GM12878 (cell line): ENCODE measurements at regions not wholly inside any gene's neighbourhood (a gene's known extent, or its start where the extent isn't known, plus 50 kb on each side); places are given as distances from the start of the nearest gene placed in this dataset.

Experiments
- ATAC-seq: fragments of 200-7000 bp; cut with Tn5 transposase; 3 replicates; pipeline ENCODE4 v1.9.1; 2020; ENCODE audit warnings: mild to moderate bottlenecking, moderate library complexity
- BruUV-seq: library from RNA; stranded (reverse); fragments of 400-500 nt; replicated peaks from 2 replicates; lab custom pipeline; 2021; lab: Mats Ljungman, UMichigan
- CTCF ChIA-PET: fragments of 300-600 bp; sonication (Branson Sonifier 250); formaldehyde crosslinking; extraction: SDS; loops from one replicate; lab custom pipeline; 2021; ENCODE audit warnings: inconsistent platforms; lab: Yijun Ruan, JAX
- POLR2A ChIA-PET: fragments of 350-600 bp; formaldehyde crosslinking; extraction: SDS; loops from one replicate; lab custom pipeline; 2021; ENCODE audit warnings: inconsistent platforms; lab: Charles Lee
- RAD21 ChIA-PET: fragments of 300-600 bp; sonication (Branson Sonifier 250); formaldehyde crosslinking; loops from one replicate; lab custom pipeline; 2023; ENCODE audit warnings: antibody characterized with exemption; ENCODE audit not compliant: unreplicated experiment; lab: Charles Lee
- SMC1A ChIA-PET: fragments of 300-600 bp; sonication (Branson Sonifier 250); formaldehyde crosslinking; loops from one replicate; lab custom pipeline; 2023; ENCODE audit not compliant: unreplicated experiment, uncharacterized antibody; lab: Charles Lee
- DNase-seq: peaks from one replicate; pipeline ENCODE4 v3.0.0-alpha.2; 2011; ENCODE audit warnings: low read depth, low spot score
- FAIRE-seq: peaks from 3 replicates; lab custom pipeline; 2011; peaks lifted over from hg19 to GRCh38; lab: Jason Lieb, UNC
- H2AFZ ChIP-seq: 2 replicates; pipeline ENCODE4 v1.6.0; 2011; ENCODE audit warnings: low read depth, low read length, control low read depth; ENCODE audit not compliant: control insufficient read depth
- H3K27ac ChIP-seq: 2 replicates; pipeline ENCODE4 v1.5.1; 2011; ENCODE audit warnings: control low read depth; ENCODE audit not compliant: control insufficient read depth, insufficient read depth
- H3K27me3 ChIP-seq, 2 experiments: replicated peaks in 1 of 2; 2 replicates each; pipeline versions ENCODE4 v1.6.0 to v1.6.1; 2011; ENCODE audit warnings: low read length in 1 of 2; ENCODE audit not compliant: control insufficient read depth in 2 of 2, insufficient read depth in 2 of 2
- H3K36me3 ChIP-seq, 2 experiments: 2 replicates each; pipeline ENCODE4 v1.5.1; 2011; ENCODE audit warnings: low read length in 1 of 2; ENCODE audit not compliant: control insufficient read depth in 2 of 2, insufficient read depth in 2 of 2
- H3K4me1 ChIP-seq: 2 replicates; pipeline ENCODE4 v1.6.1; 2011; ENCODE audit warnings: mild to moderate bottlenecking, low read length, moderate library complexity, mixed read lengths; ENCODE audit not compliant: control insufficient read depth, insufficient read depth
- H3K4me2 ChIP-seq: 2 replicates; pipeline ENCODE4 v1.6.0; 2011; ENCODE audit warnings: control low read depth; ENCODE audit not compliant: control insufficient read depth, insufficient read depth
- H3K4me3 ChIP-seq: fragments of 200-600 bp; sonication (generic); 2 replicates; pipeline ENCODE4 v1.5.1; 2016
- H3K79me2 ChIP-seq: 2 replicates; pipeline ENCODE4 v1.6.0; 2011; ENCODE audit warnings: low read length; ENCODE audit not compliant: control insufficient read depth, insufficient read depth
- H3K9ac ChIP-seq: 2 replicates; pipeline ENCODE4 v1.8.0; 2011; ENCODE audit warnings: low read length, control low read depth, mixed read lengths; ENCODE audit not compliant: control insufficient read depth, insufficient read depth
- H3K9me3 ChIP-seq: replicated peaks from 3 replicates; pipeline ENCODE4 v1.5.1; 2011; ENCODE audit warnings: mild to moderate bottlenecking, low read length; ENCODE audit not compliant: control insufficient read depth, insufficient read depth
- H4K20me1 ChIP-seq: 2 replicates; pipeline ENCODE4 v1.6.0; 2011; ENCODE audit not compliant: control insufficient read depth, insufficient read depth
- ATF2 ChIP-seq: IDR thresholded peaks from 2 replicates; pipeline ENCODE4 v1.6.1; 2012; ENCODE audit warnings: low read length, inconsistent platforms
- BCLAF1 ChIP-seq: fragments of 450-650 bp; IDR thresholded peaks from 2 replicates; pipeline ENCODE4 v1.6.1; 2017; ENCODE audit warnings: antibody characterized with exemption, mild to moderate bottlenecking, moderate library complexity
- CHD1 ChIP-seq: IDR thresholded peaks from 2 replicates; pipeline ENCODE4 v1.6.1; 2012; ENCODE audit warnings: low read depth, low read length, improper control_type of control experiment
- FOS ChIP-seq: IDR thresholded peaks from 3 replicates; pipeline ENCODE4 v1.6.1; 2011; ENCODE audit warnings: borderline replicate concordance; ENCODE audit not compliant: insufficient read length; ENCODE audit errors: extremely low read depth
- HDAC2 ChIP-seq: fragments of 200-600 bp; sonication (generic); IDR thresholded peaks from 2 replicates; pipeline ENCODE4 v1.6.1; 2017
- HDGF ChIP-seq: fragments of 450-650 bp; IDR thresholded peaks from 2 replicates; pipeline ENCODE4 v1.6.1; 2016; ENCODE audit warnings: antibody characterized with exemption
- IKZF2 ChIP-seq, 2 experiments: fragments of 450-650 bp; IDR thresholded peaks; 2 replicates each; pipeline ENCODE4 v1.6.1; 2017; ENCODE audit warnings: mild to moderate bottlenecking in 2 of 2, moderate library complexity in 2 of 2
- KAT2A ChIP-seq: conservative IDR thresholded peaks from 2 replicates; pipeline ENCODE4 v1.6.1; 2011; ENCODE audit warnings: low read depth, low read length; ENCODE audit not compliant: control insufficient read depth
- MXI1 ChIP-seq: fragments of 150-350 bp; IDR thresholded peaks from 2 replicates; pipeline ENCODE4 v1.6.1; 2011; ENCODE audit warnings: low read depth, mild to moderate bottlenecking, inconsistent platforms, low read length, improper control_type of control experiment
- NR2F1 ChIP-seq: fragments of 450-650 bp; conservative IDR thresholded peaks from 2 replicates; pipeline ENCODE4 v1.6.1; 2017; ENCODE audit warnings: mild to moderate bottlenecking
- NRF1 ChIP-seq: conservative IDR thresholded peaks from 2 replicates; pipeline ENCODE4 v1.6.1; 2011; ENCODE audit warnings: mild to moderate bottlenecking, low read depth, low read length, improper control_type of control experiment
- POLR2A ChIP-seq: IDR thresholded peaks from 2 replicates; pipeline ENCODE4 v1.6.1; 2011; ENCODE audit warnings: low read depth, mild to moderate bottlenecking, low read length
- SMAD5 ChIP-seq: IDR thresholded peaks from 2 replicates; pipeline ENCODE4 v1.6.1; 2016; ENCODE audit warnings: antibody characterized with exemption, low read depth
- STAT3 ChIP-seq: IDR thresholded peaks from 2 replicates; pipeline ENCODE4 v1.6.1; 2011; ENCODE audit warnings: low read depth, low read length, improper control_type of control experiment
- USF1 ChIP-seq: IDR thresholded peaks from 2 replicates; pipeline ENCODE4 v1.6.1; 2011; ENCODE audit warnings: borderline replicate concordance, low read depth, mild to moderate bottlenecking, moderate library complexity, mixed read lengths, low read length; ENCODE audit not compliant: insufficient read depth; ENCODE audit errors: extremely low read length
- ZBTB40 ChIP-seq: fragments of 450-650 bp; IDR thresholded peaks from 2 replicates; pipeline ENCODE4 v1.6.1; 2016; ENCODE audit warnings: mild to moderate bottlenecking, moderate library complexity, borderline replicate concordance
- ZNF274 ChIP-seq: IDR thresholded peaks from one replicate; pipeline ENCODE4 v1.8.0; 2011; ENCODE audit not compliant: insufficient read length, insufficient read depth
- WGBS: methylation state at CpG from one replicate; pipeline ENCODE4 v1.1.6; 2016; ENCODE audit warnings: low lambda C conversion rate; ENCODE audit not compliant: insufficient replicate concordance, insufficient coverage; ENCODE audit errors: missing lambda C conversion rate; 5-methylcytosine and 5-hydroxymethylcytosine counted together
- in situ Hi-C: fragments of 300-500 bp; cut with MboI; formaldehyde crosslinking; loops from 9 replicates; pipeline ENCODE4 v1.14.3; 2018; ENCODE audit warnings: mixed read lengths
- intact Hi-C: fragments of 100-400 bp; cut with micrococcal nuclease; formaldehyde crosslinking; loops from one replicate; pipeline ENCODE4 v1.14.2; 2022; ENCODE audit not compliant: unreplicated experiment

- SMC1A ChIA-PET, result no interaction called here
- WGBS, result 94% methylated on average over 2 of the region's 2 CpGs
These were observed 74.3 kb upstream of the CTXND1 start for GRCh38 chr15:80326270-80326669.

More at GRCh38 chr15:80326270-80326669, 74.3 kb upstream of the CTXND1 start:
- ChIA-PET POLR2A (no interaction called here), CTCF (no interaction called here), RAD21 (no interaction called here)
- ATAC-seq (no peak), FAIRE-seq (no peak), DNase-seq (no peak)
- no peak overlapping the region for H2AFZ ChIP-seq
- H3K9me3 ChIP-seq, result no peaks in the 10 kb centered on the region
- H3K27me3 ChIP-seq, result no peaks in the 10 kb centered on the region; a peak in 1 of 4 replicates
- H3K4me3 ChIP-seq, result no peak overlapping the region
- no peak overlapping the region for H3K9ac ChIP-seq
- no peaks in the 10 kb centered on the region for H3K36me3 ChIP-seq
- no TSS peak for BruUV-seq
- no peaks in the 10 kb centered on the region for H3K4me1 ChIP-seq
- H3K4me2 ChIP-seq, result no peak overlapping the region
- intact Hi-C loops, result no loop called here
- no peaks in the 10 kb centered on the region for H3K79me2 ChIP-seq
- no peaks in the 10 kb centered on the region for H4K20me1 ChIP-seq
- TF ChIP-seq BCLAF1, result no peak
- no peak for TF ChIP-seq MXI1
- no peak for TF ChIP-seq HDGF
- no peak for TF ChIP-seq STAT3
- no peak for TF ChIP-seq USF1
- no peak for TF ChIP-seq KAT2A
- no peak for TF ChIP-seq CHD1
- no peak for TF ChIP-seq SMAD5
- no peak for TF ChIP-seq IKZF2 (IDR thresholded peaks at IDR 0.05)
- TF ChIP-seq ZNF274, result no peak
- no peak for TF ChIP-seq ZBTB40
- TF ChIP-seq FOS, result no peak
- TF ChIP-seq ATF2, result no peak
- no peak for TF ChIP-seq HDAC2
- no peak for TF ChIP-seq POLR2A
- TF ChIP-seq NRF1, result no peak
- TF ChIP-seq NR2F1, result no peak
- in situ Hi-C loops, result no loop called here
- H3K27ac ChIP-seq, result no peak overlapping the region
